ENCODE measurements at regions not wholly inside any gene's neighbourhood (a gene's known extent, or its start where the extent isn't known, plus 50 kb on each side); places are given as distances from the start of the nearest gene placed in this dataset.

GRCh38 chr7:130955565-130955919, 221.5 kb upstream of the KLF14 start:
- H3K4me2 ChIP-seq (replicated peaks; ENCODE audit: extremely low read depth, low read length, poor library complexity, severe bottlenecking) = no peak overlapping the region
- H3K36me3 ChIP-seq (replicated peaks in 1 of 2; ENCODE audit: control insufficient read depth in 1 of 2, insufficient read depth in 2 of 2, low read length in 2 of 2) = peaks cover 4 to 11% of the 10 kb centered on the region in 2 donors
- H3K4me3 ChIP-seq (replicated peaks in 1 of 3; ENCODE audit: low read depth in 2 of 3, low read length in 3 of 3) = no peak overlapping the region
- H3K27me3 Mint-ChIP-seq (ENCODE audit: low read depth in 3 of 3) = peaks cover 0 to 1% (median 0%) of the 10 kb centered on the region in 3 donors
- peaks cover 23% of the 10 kb centered on the region for H4K20me1 ChIP-seq (ENCODE audit: insufficient read depth, low read length)
- no peak for DNase-seq
- peaks cover 2% of the 10 kb centered on the region for H3K79me2 ChIP-seq (ENCODE audit: insufficient read depth, low read length)
- H3K36me3 Mint-ChIP-seq = peaks cover 19 to 47% of the 10 kb centered on the region in 2 donors
- H3K9me3 Mint-ChIP-seq = no peaks in the 10 kb centered on the region
- no peaks in the 10 kb centered on the region for H3K27me3 ChIP-seq (ENCODE audit: control insufficient read depth in 2 of 2, insufficient read depth in 2 of 2, low read length in 2 of 2)
- H3K9me3 ChIP-seq (replicated peaks in 1 of 2; ENCODE audit: control insufficient read depth in 1 of 2, insufficient read depth in 1 of 2, low read length in 2 of 2) = no peaks in the 10 kb centered on the region
- H3K27ac ChIP-seq (ENCODE audit: low read depth in 1 of 2, low read length in 2 of 2) = no peak overlapping the region
- H3K4me3 Mint-ChIP-seq = no peak overlapping the region
- no peak overlapping the region for H3K9ac ChIP-seq (ENCODE audit: insufficient read depth, low read length, poor library complexity, severe bottlenecking)
- intact Hi-C loops (cut with micrococcal nuclease) = no loop called here
- H3K4me1 ChIP-seq (ENCODE audit: control insufficient read depth in 1 of 2, insufficient read depth in 2 of 2, low read length in 2 of 2) = peaks cover 29 to 41% of the 10 kb centered on the region in 2 donors
- no peak overlapping the region for H3K27ac Mint-ChIP-seq
- no peak overlapping the region for H2AFZ ChIP-seq (ENCODE audit: insufficient read depth, low read depth, low read length, poor library complexity, severe bottlenecking)
- TF ChIP-seq CTCF (IDR thresholded peaks at IDR 0.05) = no peak
- peaks cover 45% of the 10 kb centered on the region for H3K4me1 Mint-ChIP-seq

GRCh38 chr7:130956417-130957136, 222.6 kb upstream of the KLF14 start:
- no peak for TF ChIP-seq CTCF (IDR thresholded peaks at IDR 0.05)
- Histone ChIP-seq H3K36me3 (replicated peaks in 1 of 2; ENCODE audit: control insufficient read depth in 1 of 2, insufficient read depth in 2 of 2, low read length in 2 of 2) (peaks cover under 1 to 7% of the 10 kb centered on the region in 2 donors), H3K9ac (ENCODE audit: insufficient read depth, low read length, poor library complexity, severe bottlenecking) (peak overlapping the region; percentile 40), H3K79me2 (ENCODE audit: insufficient read depth, low read length) (peaks cover 2% of the 10 kb centered on the region), H3K9me3 (replicated peaks in 1 of 2; ENCODE audit: control insufficient read depth in 1 of 2, insufficient read depth in 1 of 2, low read length in 2 of 2) (no peaks in the 10 kb centered on the region), H2AFZ (ENCODE audit: insufficient read depth, low read depth, low read length, poor library complexity, severe bottlenecking) (peak overlapping the region; percentile 52), H3K27ac (ENCODE audit: low read depth in 1 of 2, low read length in 2 of 2) (peak overlapping the region in 1 of 2 donors; percentile 68), H3K4me2 (replicated peaks; ENCODE audit: extremely low read depth, low read length, poor library complexity, severe bottlenecking) (peak overlapping the region; percentile 62), H3K4me3 (replicated peaks in 1 of 3; ENCODE audit: low read depth in 2 of 3, low read length in 3 of 3) (peak overlapping the region in 2 of 3 experiments; percentile 29 to 56), H3K4me1 (ENCODE audit: control insufficient read depth in 1 of 2, insufficient read depth in 2 of 2, low read length in 2 of 2) (peaks cover 39 to 52% of the 10 kb centered on the region in 2 donors), H3K27me3 (ENCODE audit: control insufficient read depth in 2 of 2, insufficient read depth in 2 of 2, low read length in 2 of 2) (no peaks in the 10 kb centered on the region), H4K20me1 (ENCODE audit: insufficient read depth, low read length) (peaks cover 18% of the 10 kb centered on the region)
- H3K36me3 Mint-ChIP-seq = peaks cover 19 to 47% of the 10 kb centered on the region in 2 donors
- intact Hi-C loops (cut with micrococcal nuclease) = no loop called here
- H3K9me3 Mint-ChIP-seq = no peaks in the 10 kb centered on the region
- DNase-seq = no peak
- peaks cover 0 to 1% (median 0%) of the 10 kb centered on the region in 3 donors for H3K27me3 Mint-ChIP-seq (ENCODE audit: low read depth in 3 of 3)
- peak overlapping the region in 5 of 7 donors; percentile 79 to 90 (median 81) for H3K27ac Mint-ChIP-seq
- peak overlapping the region; percentile 73 to 78 for H3K4me3 Mint-ChIP-seq
- peaks cover 55% of the 10 kb centered on the region for H3K4me1 Mint-ChIP-seq
- WGBS (ENCODE audit: insufficient coverage) = no CpG with 5 or more reads among the region's 7 CpGs

Data from CD14-positive monocyte (primary cell).